Keratinocyte (primary cell): ENCODE measurements at regions not wholly inside any gene's neighbourhood (a gene's known extent, or its start where the extent isn't known, plus 50 kb on each side); places are given as distances from the start of the nearest gene placed in this dataset.

Experiments
- DNase-seq: peaks from one replicate; pipeline ENCODE4 v3.0.0-alpha.2; 2011; ENCODE audit warnings: low read depth, missing footprints, low spot score
- FAIRE-seq: peaks from 2 replicates; lab custom pipeline; 2011; peaks lifted over from hg19 to GRCh38; lab: Jason Lieb, UNC
- H2AFZ ChIP-seq: 2 replicates; pipeline ENCODE4 v1.6.0; 2012; ENCODE audit warnings: low read length, control low read depth, inconsistent platforms; ENCODE audit not compliant: control insufficient read depth
- H3K27ac ChIP-seq: 2 replicates; pipeline ENCODE4 v1.5.1; 2011; ENCODE audit warnings: low read length; ENCODE audit not compliant: control insufficient read depth, insufficient read depth
- H3K27me3 ChIP-seq: 3 replicates; pipeline ENCODE4 v1.6.0; 2011; ENCODE audit warnings: low read length; ENCODE audit not compliant: control insufficient read depth, insufficient read depth; ENCODE audit errors: extremely low read depth
- H3K36me3 ChIP-seq, 2 experiments: 2 replicates in 1 of 2; 3 replicates in 1 of 2; pipeline ENCODE4 v1.5.1; 2011; ENCODE audit warnings: low read length in 2 of 2, mild to moderate bottlenecking in 1 of 2; ENCODE audit not compliant: control insufficient read depth in 2 of 2, insufficient read depth in 2 of 2; ENCODE audit errors: extremely low read depth in 1 of 2
- H3K4me1 ChIP-seq: 3 replicates; pipeline ENCODE4 v1.5.1; 2011; ENCODE audit warnings: low read length; ENCODE audit not compliant: control insufficient read depth, insufficient read depth; ENCODE audit errors: extremely low read depth
- H3K4me2 ChIP-seq: 3 replicates; pipeline ENCODE4 v1.6.0; 2011; ENCODE audit warnings: low read depth, low read length; ENCODE audit not compliant: control insufficient read depth, insufficient read depth; ENCODE audit errors: extremely low read depth
- H3K4me3 ChIP-seq, 3 experiments: fragments of 200-600 bp in 1 of 3; sonication (generic) in 1 of 3; 2 replicates in 2 of 3; 3 replicates in 1 of 3; pipeline ENCODE4 v1.5.1; 2011 to 2016; ENCODE audit warnings: low read length in 3 of 3, mild to moderate bottlenecking in 3 of 3, control low read depth in 2 of 3, inconsistent platforms in 1 of 3, low read depth in 1 of 3, mixed read lengths in 1 of 3, mixed run types in 1 of 3, moderate library complexity in 1 of 3; ENCODE audit not compliant: control insufficient read depth in 2 of 3, insufficient read depth in 2 of 3; ENCODE audit errors: extremely low read depth in 1 of 3
- H3K79me2 ChIP-seq: 2 replicates; pipeline ENCODE4 v1.6.0; 2012; ENCODE audit warnings: low read length; ENCODE audit not compliant: control insufficient read depth, insufficient read depth
- H3K9ac ChIP-seq: 3 replicates; pipeline ENCODE4 v1.6.0; 2011; ENCODE audit warnings: low read length; ENCODE audit not compliant: control insufficient read depth, insufficient read depth; ENCODE audit errors: extremely low read depth
- H3K9me1 ChIP-seq: 3 replicates; pipeline ENCODE4 v1.6.0; 2011; ENCODE audit warnings: low read length; ENCODE audit not compliant: control insufficient read depth, insufficient read depth; ENCODE audit errors: extremely low read depth
- H3K9me3 ChIP-seq: 2 replicates; pipeline ENCODE4 v1.5.1; 2012; ENCODE audit warnings: low read depth, low read length; ENCODE audit not compliant: control insufficient read depth
- H4K20me1 ChIP-seq: 3 replicates; pipeline ENCODE4 v1.6.0; 2011; ENCODE audit warnings: low read length; ENCODE audit not compliant: control insufficient read depth, insufficient read depth; ENCODE audit errors: extremely low read depth
- EZH2 ChIP-seq: IDR thresholded peaks from one replicate; pipeline ENCODE4 v1.6.1; 2012; ENCODE audit warnings: inconsistent platforms, mild to moderate bottlenecking, low read length, moderate library complexity
- dilution Hi-C: fragments of 300-500 bp; cut with MboI; formaldehyde crosslinking; loops from one replicate; pipeline ENCODE4 v1.7.0; 2020; ENCODE audit warnings: low sequenced_read_pairs; ENCODE audit not compliant: extremely low pct_ligation_motif_present
- TF ChIP-seq, protein P1 (sequence below), 3 experiments: IDR thresholded peaks in 1 of 3; conservative IDR thresholded peaks in 1 of 3; optimal IDR thresholded peaks in 1 of 3; 2 replicates in 2 of 3; 3 replicates in 1 of 3; pipeline versions ENCODE3 to v1.5.1; 2011; ENCODE audit warnings: low read length in 3 of 3, mild to moderate bottlenecking in 3 of 3, moderate library complexity in 2 of 3, control low read depth in 1 of 3, inconsistent platforms in 1 of 3; ENCODE audit not compliant: insufficient read depth in 2 of 3; ENCODE audit errors: extremely low read depth in 1 of 3

DNA sequence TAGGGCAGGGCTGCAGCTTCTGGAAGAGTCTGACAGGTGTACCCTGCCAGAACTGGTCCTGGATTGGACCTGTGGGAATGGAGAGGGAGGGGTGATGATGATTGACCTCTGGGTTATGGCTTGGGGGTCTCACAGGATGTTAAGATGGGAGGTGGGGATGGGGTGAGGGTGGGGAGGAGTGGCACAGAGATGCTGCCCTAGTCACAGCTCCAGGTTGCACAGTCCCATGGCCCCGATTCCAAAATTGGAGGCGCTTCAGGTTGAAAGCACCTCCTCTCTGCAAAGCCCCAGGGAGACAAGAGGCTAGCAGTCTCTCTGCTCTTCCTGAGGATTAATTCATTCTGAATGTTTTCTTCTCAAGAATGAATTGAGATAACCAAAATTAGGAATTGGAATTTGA lies 101.4 kb downstream of the FAM43A start:
- Histone ChIP-seq H3K79me2 (no peaks in the 10 kb centered on the region), H3K9me1 (no peaks in the 10 kb centered on the region), H3K27me3 (no peaks in the 10 kb centered on the region), H3K27ac (no peak overlapping the region), H3K9ac (no peak overlapping the region), H3K36me3 (no peaks in the 10 kb centered on the region), H4K20me1 (no peaks in the 10 kb centered on the region), H3K9me3 (no peaks in the 10 kb centered on the region), H3K4me3 (no peak overlapping the region), H2AFZ (no peak overlapping the region), H3K4me2 (no peak overlapping the region), H3K4me1 (no peaks in the 10 kb centered on the region)
- dilution Hi-C loops = no loop called here
- TF ChIP-seq, protein P1, sequence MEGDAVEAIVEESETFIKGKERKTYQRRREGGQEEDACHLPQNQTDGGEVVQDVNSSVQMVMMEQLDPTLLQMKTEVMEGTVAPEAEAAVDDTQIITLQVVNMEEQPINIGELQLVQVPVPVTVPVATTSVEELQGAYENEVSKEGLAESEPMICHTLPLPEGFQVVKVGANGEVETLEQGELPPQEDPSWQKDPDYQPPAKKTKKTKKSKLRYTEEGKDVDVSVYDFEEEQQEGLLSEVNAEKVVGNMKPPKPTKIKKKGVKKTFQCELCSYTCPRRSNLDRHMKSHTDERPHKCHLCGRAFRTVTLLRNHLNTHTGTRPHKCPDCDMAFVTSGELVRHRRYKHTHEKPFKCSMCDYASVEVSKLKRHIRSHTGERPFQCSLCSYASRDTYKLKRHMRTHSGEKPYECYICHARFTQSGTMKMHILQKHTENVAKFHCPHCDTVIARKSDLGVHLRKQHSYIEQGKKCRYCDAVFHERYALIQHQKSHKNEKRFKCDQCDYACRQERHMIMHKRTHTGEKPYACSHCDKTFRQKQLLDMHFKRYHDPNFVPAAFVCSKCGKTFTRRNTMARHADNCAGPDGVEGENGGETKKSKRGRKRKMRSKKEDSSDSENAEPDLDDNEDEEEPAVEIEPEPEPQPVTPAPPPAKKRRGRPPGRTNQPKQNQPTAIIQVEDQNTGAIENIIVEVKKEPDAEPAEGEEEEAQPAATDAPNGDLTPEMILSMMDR (optimal IDR thresholded peaks at IDR 0.05 in 1 of 3, IDR thresholded peaks at IDR 0.05 in 1 of 3, conservative IDR thresholded peaks at IDR 0.05 in 1 of 3; ENCODE audit: extremely low read depth in 1 of 3, insufficient read depth in 2 of 3, low read length in 3 of 3) = no peak
- TF ChIP-seq EZH2 = no peak
- FAIRE-seq (no peak), DNase-seq (no peak)

DNA sequence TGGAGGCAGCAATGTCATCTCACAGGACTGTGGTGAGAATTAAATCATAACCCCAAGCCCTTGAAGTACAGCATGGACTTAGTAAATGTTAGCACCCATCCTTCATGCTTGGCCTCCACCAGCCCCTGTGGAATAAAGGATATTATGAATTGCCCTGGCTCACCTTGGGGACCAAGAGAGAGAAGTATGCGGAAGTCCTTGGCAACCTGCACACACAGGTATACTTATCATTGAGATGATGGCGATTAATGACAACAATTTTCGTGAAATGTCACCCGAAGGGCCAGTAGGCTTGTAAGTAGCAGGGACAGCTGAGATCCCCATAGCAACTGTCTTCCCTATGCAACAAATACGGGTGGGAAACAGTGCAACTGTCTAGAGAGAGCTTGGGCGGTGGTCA lies 102.0 kb downstream of the FAM43A start:
- Histone ChIP-seq H3K79me2 (no peaks in the 10 kb centered on the region), H3K27me3 (no peaks in the 10 kb centered on the region), H3K9ac (no peak overlapping the region), H3K4me2 (no peak overlapping the region), H3K9me3 (no peaks in the 10 kb centered on the region), H3K4me1 (no peaks in the 10 kb centered on the region), H4K20me1 (no peaks in the 10 kb centered on the region), H3K4me3 (no peak overlapping the region), H3K36me3 (no peaks in the 10 kb centered on the region), H3K27ac (no peak overlapping the region), H2AFZ (no peak overlapping the region), H3K9me1 (no peaks in the 10 kb centered on the region)
- dilution Hi-C loops = no loop called here
- FAIRE-seq (no peak), DNase-seq (no peak)
- TF ChIP-seq, protein P1 (optimal IDR thresholded peaks at IDR 0.05 in 1 of 3, IDR thresholded peaks at IDR 0.05 in 1 of 3, conservative IDR thresholded peaks at IDR 0.05 in 1 of 3; ENCODE audit: extremely low read depth in 1 of 3, insufficient read depth in 2 of 3, low read length in 3 of 3) = no peak
- no peak for TF ChIP-seq EZH2
